HepG2 (cell line): ENCODE measurements at regions not wholly inside any gene's neighbourhood (a gene's known extent, or its start where the extent isn't known, plus 50 kb on each side); places are given as distances from the start of the nearest gene placed in this dataset.

Experiments
- ATAC-seq: fragments of 200-7000 bp; cut with Tn5 transposase; 3 replicates; pipeline ENCODE4 v1.9.1; 2020; ENCODE audit warnings: mild to moderate bottlenecking, moderate library complexity
- BruUV-seq: library from RNA; stranded (reverse); fragments of 400-500 nt; replicated peaks from 2 replicates; lab custom pipeline; 2021; lab: Mats Ljungman, UMichigan
- CTCF ChIA-PET: fragments of 300-600 bp; formaldehyde crosslinking; extraction: SDS; loops from one replicate; lab custom pipeline; 2021; ENCODE audit warnings: low total read pairs, inconsistent platforms, low intra/inter-chr PET ratio; lab: Yijun Ruan, JAX
- POLR2A ChIA-PET: fragments of 350-600 bp; sonication (Branson Sonifier 250); formaldehyde crosslinking; loops from one replicate; lab custom pipeline; 2020; ENCODE audit warnings: antibody characterized with exemption, inconsistent platforms; lab: Yijun Ruan, JAX
- DNase-seq: peaks from one replicate; pipeline ENCODE4 v3.0.0-alpha.2; 2015; ENCODE audit warnings: low spot score
- FAIRE-seq: peaks from 3 replicates; lab custom pipeline; 2011; peaks lifted over from hg19 to GRCh38; lab: Jason Lieb, UNC
- H2AFZ ChIP-seq: one replicate; pipeline ENCODE4 v1.6.1; 2011; ENCODE audit warnings: low read length, inconsistent platforms
- H3K27ac ChIP-seq: fragments of 300-600 bp; 3 replicates; pipeline ENCODE4 v1.8.0; 2011; ENCODE audit warnings: mixed run types, mild to moderate bottlenecking, mixed read lengths, low read length, inconsistent platforms; ENCODE audit not compliant: insufficient read depth; ENCODE audit errors: extremely low read length
- H3K27me3 ChIP-seq, 2 experiments: fragments of 200-600 bp in 1 of 2; 2 replicates in 1 of 2; 3 replicates in 1 of 2; pipeline versions ENCODE4 v1.6.0 to v1.8.0; 2011; ENCODE audit warnings: low read length in 2 of 2, mild to moderate bottlenecking in 2 of 2, moderate library complexity in 2 of 2, inconsistent platforms in 1 of 2; ENCODE audit not compliant: insufficient read depth in 2 of 2, control insufficient read depth in 1 of 2
- H3K36me3 ChIP-seq, 2 experiments: fragments of 200-600 bp in 1 of 2; replicated peaks in 1 of 2; 2 replicates in 1 of 2; 3 replicates in 1 of 2; pipeline versions ENCODE4 v1.5.1 to v1.8.0; 2011; ENCODE audit warnings: low read length in 2 of 2, inconsistent platforms in 1 of 2; ENCODE audit not compliant: insufficient read depth in 2 of 2, control insufficient read depth in 1 of 2
- H3K4me1 ChIP-seq: 2 replicates; pipeline ENCODE4 v1.5.1; 2012; ENCODE audit warnings: low read length, inconsistent platforms; ENCODE audit not compliant: insufficient read depth
- H3K4me2 ChIP-seq: 2 replicates; pipeline ENCODE4 v1.6.0; 2011; ENCODE audit warnings: low read depth, low read length, inconsistent platforms
- H3K4me3 ChIP-seq, 3 experiments: fragments of 200-600 bp in 1 of 3; sonication (generic), shearing (Covaris generic) in 1 of 3; replicated peaks in 1 of 3; 2 replicates each; pipeline ENCODE4 v1.5.1; 2011 to 2016; ENCODE audit warnings: low read length in 3 of 3, inconsistent platforms in 2 of 3, low read depth in 2 of 3, mild to moderate bottlenecking in 2 of 3, control low read depth in 1 of 3, mixed read lengths in 1 of 3; ENCODE audit not compliant: insufficient read depth in 1 of 3
- H3K79me2 ChIP-seq: one replicate; pipeline ENCODE4 v1.6.1; 2011; ENCODE audit warnings: low read length, inconsistent platforms; ENCODE audit not compliant: insufficient read depth
- H3K9ac ChIP-seq: 2 replicates; pipeline ENCODE4 v1.6.0; 2011; ENCODE audit warnings: mild to moderate bottlenecking, low read depth, low read length, inconsistent platforms; ENCODE audit not compliant: insufficient read depth
- H3K9me3 ChIP-seq: 2 replicates; pipeline ENCODE4 v1.5.1; 2012; ENCODE audit warnings: mild to moderate bottlenecking, low read length
- H4K20me1 ChIP-seq: 2 replicates; pipeline ENCODE4 v1.6.0; 2011; ENCODE audit warnings: inconsistent platforms, mild to moderate bottlenecking, low read length, moderate library complexity; ENCODE audit not compliant: insufficient read depth
- CBFB ChIP-seq: sonication (generic); formaldehyde crosslinking; IDR thresholded peaks from 2 replicates; pipeline ENCODE4 v1.4.0; 2020; ENCODE audit warnings: missing genetic modification reagents
- KLF11 ChIP-seq: IDR thresholded peaks from 2 replicates; pipeline ENCODE4 v1.6.1; 2016; ENCODE audit warnings: missing compliant biosample characterization
- MXI1 ChIP-seq: IDR thresholded peaks from 3 replicates; pipeline ENCODE4 v1.6.1; 2012; ENCODE audit warnings: low read depth, low read length, inconsistent platforms, borderline replicate concordance
- PRDM10 ChIP-seq: sonication (generic); formaldehyde crosslinking; IDR thresholded peaks from 2 replicates; pipeline ENCODE4 v1.4.0; 2020; ENCODE audit warnings: low read depth, missing genetic modification reagents
- ZBTB20 ChIP-seq: sonication (generic); formaldehyde crosslinking; IDR thresholded peaks from 2 replicates; pipeline ENCODE4 v1.8.1; 2023; ENCODE audit warnings: missing genetic modification reagents, low read depth, mild to moderate bottlenecking, borderline replicate concordance
- ZNF674 ChIP-seq: sonication (generic); formaldehyde crosslinking; IDR thresholded peaks from 2 replicates; pipeline ENCODE4 v1.5.0; 2020; ENCODE audit warnings: low read depth, mild to moderate bottlenecking, missing genetic modification reagents
- WGBS: methylation state at CpG from one replicate; pipeline ENCODE4 v1.1.6; 2017; ENCODE audit warnings: low lambda C conversion rate; 5-methylcytosine and 5-hydroxymethylcytosine counted together
- in situ Hi-C: cut with HindIII; loops from 2 replicates; pipeline ENCODE4 v1.10.0; 2017; ENCODE audit warnings: low pct_unique_long_range_greater_than_20kb; ENCODE audit not compliant: extremely low pct_ligation_motif_present
- intact Hi-C: fragments of 100-400 bp; cut with micrococcal nuclease; formaldehyde crosslinking; loops from one replicate; pipeline ENCODE4 v1.10.0; 2022; ENCODE audit not compliant: unreplicated experiment
- TF ChIP-seq, protein P1 (sequence below): sonication (generic); formaldehyde crosslinking; IDR thresholded peaks from 2 replicates; pipeline ENCODE4 v1.5.0; 2020; ENCODE audit warnings: missing genetic modification reagents
- TF ChIP-seq, protein P2 (sequence below): sonication (generic); formaldehyde crosslinking; IDR thresholded peaks from 2 replicates; pipeline ENCODE4 v1.4.0; 2020; ENCODE audit warnings: mild to moderate bottlenecking, missing genetic modification reagents
- TF ChIP-seq, protein P3 (sequence below): sonication (generic); formaldehyde crosslinking; IDR thresholded peaks from 2 replicates; pipeline ENCODE4 v1.9.0; 2021; ENCODE audit warnings: missing genetic modification reagents, borderline replicate concordance
- TF ChIP-seq, protein P4 (sequence below): sonication (generic); formaldehyde crosslinking; IDR thresholded peaks from 2 replicates; pipeline ENCODE4 v1.4.0; 2020; ENCODE audit warnings: missing genetic modification reagents, borderline replicate concordance

GRCh38 chr16:35751191-35751941, 2292.0 kb downstream of the TP53TG3F start:
- no peak overlapping the region for H3K27ac ChIP-seq
- in situ Hi-C loops = no loop called here
- BruUV-seq = no TSS peak
- H2AFZ ChIP-seq = no peak overlapping the region
- H3K79me2 ChIP-seq = no peaks in the 10 kb centered on the region
- H3K36me3 ChIP-seq = no peaks in the 10 kb centered on the region
- no peaks in the 10 kb centered on the region for H4K20me1 ChIP-seq
- DNase-seq (no peak), ATAC-seq (no peak), FAIRE-seq (no peak)
- no peak overlapping the region for H3K4me2 ChIP-seq
- H3K4me1 ChIP-seq = no peaks in the 10 kb centered on the region
- WGBS = 40% methylated on average over 24 of the region's 24 CpGs
- ChIA-PET CTCF (no interaction called here), POLR2A (no interaction called here)
- intact Hi-C loops = no loop called here
- H3K9ac ChIP-seq = no peak overlapping the region
- H3K9me3 ChIP-seq = peaks cover 100% of the 10 kb centered on the region
- H3K27me3 ChIP-seq = no peaks in the 10 kb centered on the region
- H3K4me3 ChIP-seq = no peak overlapping the region
- TF ChIP-seq, protein P1, sequence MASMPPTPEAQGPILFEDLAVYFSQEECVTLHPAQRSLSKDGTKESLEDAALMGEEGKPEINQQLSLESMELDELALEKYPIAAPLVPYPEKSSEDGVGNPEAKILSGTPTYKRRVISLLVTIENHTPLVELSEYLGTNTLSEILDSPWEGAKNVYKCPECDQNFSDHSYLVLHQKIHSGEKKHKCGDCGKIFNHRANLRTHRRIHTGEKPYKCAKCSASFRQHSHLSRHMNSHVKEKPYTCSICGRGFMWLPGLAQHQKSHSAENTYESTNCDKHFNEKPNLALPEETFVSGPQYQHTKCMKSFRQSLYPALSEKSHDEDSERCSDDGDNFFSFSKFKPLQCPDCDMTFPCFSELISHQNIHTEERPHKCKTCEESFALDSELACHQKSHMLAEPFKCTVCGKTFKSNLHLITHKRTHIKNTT = no peak
- TF ChIP-seq ZNF674 (CRISPR knock-in tag) (no peak), MXI1 (no peak), KLF11 (CRISPR knock-in tag) (no peak), ZBTB20 (CRISPR knock-in tag) (no peak), PRDM10 (CRISPR knock-in tag) (no peak), CBFB (no peak)
- TF ChIP-seq, protein P2, sequence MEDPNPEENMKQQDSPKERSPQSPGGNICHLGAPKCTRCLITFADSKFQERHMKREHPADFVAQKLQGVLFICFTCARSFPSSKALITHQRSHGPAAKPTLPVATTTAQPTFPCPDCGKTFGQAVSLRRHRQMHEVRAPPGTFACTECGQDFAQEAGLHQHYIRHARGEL = no peak
- TF ChIP-seq, protein P3, sequence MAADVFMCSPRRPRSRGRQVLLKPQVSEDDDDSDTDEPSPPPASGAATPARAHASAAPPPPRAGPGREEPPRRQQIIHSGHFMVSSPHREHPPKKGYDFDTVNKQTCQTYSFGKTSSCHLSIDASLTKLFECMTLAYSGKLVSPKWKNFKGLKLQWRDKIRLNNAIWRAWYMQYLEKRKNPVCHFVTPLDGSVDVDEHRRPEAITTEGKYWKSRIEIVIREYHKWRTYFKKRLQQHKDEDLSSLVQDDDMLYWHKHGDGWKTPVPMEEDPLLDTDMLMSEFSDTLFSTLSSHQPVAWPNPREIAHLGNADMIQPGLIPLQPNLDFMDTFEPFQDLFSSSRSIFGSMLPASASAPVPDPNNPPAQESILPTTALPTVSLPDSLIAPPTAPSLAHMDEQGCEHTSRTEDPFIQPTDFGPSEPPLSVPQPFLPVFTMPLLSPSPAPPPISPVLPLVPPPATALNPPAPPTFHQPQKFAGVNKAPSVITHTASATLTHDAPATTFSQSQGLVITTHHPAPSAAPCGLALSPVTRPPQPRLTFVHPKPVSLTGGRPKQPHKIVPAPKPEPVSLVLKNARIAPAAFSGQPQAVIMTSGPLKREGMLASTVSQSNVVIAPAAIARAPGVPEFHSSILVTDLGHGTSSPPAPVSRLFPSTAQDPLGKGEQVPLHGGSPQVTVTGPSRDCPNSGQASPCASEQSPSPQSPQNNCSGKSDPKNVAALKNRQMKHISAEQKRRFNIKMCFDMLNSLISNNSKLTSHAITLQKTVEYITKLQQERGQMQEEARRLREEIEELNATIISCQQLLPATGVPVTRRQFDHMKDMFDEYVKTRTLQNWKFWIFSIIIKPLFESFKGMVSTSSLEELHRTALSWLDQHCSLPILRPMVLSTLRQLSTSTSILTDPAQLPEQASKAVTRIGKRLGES (CRISPR knock-in tag) = no peak
- TF ChIP-seq, protein P4, sequence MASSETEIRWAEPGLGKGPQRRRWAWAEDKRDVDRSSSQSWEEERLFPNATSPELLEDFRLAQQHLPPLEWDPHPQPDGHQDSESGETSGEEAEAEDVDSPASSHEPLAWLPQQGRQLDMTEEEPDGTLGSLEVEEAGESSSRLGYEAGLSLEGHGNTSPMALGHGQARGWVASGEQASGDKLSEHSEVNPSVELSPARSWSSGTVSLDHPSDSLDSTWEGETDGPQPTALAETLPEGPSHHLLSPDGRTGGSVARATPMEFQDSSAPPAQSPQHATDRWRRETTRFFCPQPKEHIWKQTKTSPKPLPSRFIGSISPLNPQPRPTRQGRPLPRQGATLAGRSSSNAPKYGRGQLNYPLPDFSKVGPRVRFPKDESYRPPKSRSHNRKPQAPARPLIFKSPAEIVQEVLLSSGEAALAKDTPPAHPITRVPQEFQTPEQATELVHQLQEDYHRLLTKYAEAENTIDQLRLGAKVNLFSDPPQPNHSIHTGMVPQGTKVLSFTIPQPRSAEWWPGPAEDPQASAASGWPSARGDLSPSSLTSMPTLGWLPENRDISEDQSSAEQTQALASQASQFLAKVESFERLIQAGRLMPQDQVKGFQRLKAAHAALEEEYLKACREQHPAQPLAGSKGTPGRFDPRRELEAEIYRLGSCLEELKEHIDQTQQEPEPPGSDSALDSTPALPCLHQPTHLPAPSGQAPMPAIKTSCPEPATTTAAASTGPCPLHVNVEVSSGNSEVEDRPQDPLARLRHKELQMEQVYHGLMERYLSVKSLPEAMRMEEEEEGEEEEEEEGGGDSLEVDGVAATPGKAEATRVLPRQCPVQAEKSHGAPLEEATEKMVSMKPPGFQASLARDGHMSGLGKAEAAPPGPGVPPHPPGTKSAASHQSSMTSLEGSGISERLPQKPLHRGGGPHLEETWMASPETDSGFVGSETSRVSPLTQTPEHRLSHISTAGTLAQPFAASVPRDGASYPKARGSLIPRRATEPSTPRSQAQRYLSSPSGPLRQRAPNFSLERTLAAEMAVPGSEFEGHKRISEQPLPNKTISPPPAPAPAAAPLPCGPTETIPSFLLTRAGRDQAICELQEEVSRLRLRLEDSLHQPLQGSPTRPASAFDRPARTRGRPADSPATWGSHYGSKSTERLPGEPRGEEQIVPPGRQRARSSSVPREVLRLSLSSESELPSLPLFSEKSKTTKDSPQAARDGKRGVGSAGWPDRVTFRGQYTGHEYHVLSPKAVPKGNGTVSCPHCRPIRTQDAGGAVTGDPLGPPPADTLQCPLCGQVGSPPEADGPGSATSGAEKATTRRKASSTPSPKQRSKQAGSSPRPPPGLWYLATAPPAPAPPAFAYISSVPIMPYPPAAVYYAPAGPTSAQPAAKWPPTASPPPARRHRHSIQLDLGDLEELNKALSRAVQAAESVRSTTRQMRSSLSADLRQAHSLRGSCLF = no peak
